ENCODE measurements at regions not wholly inside any gene's neighbourhood (a gene's known extent, or its start where the extent isn't known, plus 50 kb on each side); places are given as distances from the start of the nearest gene placed in this dataset.
"Not testable (repeated sequence)": the region's sequence is repeated elsewhere in the genome, so short reads cannot be mapped to it uniquely, and the experiment has no call there.

GRCh38 chr17:16868616-16869015 is 103.3 kb downstream of the TNFRSF13B start:
- TF ChIP-seq CTCF (conservative IDR thresholded peaks at IDR 0.05; ENCODE audit: low read depth, low read length); EZH2phosphoT487 (IDR thresholded peaks at IDR 0.05; ENCODE audit: borderline replicate concordance, low read length); EZH2 (IDR thresholded peaks at IDR 0.05; ENCODE audit: low read length, unreplicated experiment): not testable (repeated sequence)

Data from PC-3 (cell line).